Neural progenitor cell (in vitro differentiated cells): ENCODE measurements at regions not wholly inside any gene's neighbourhood (a gene's known extent, or its start where the extent isn't known, plus 50 kb on each side); places are given as distances from the start of the nearest gene placed in this dataset.

Experiments
- DNase-seq: peaks from one replicate; pipeline ENCODE4 v3.0.0-alpha.2; 2016; ENCODE audit warnings: low spot score
- H2AFZ ChIP-seq: fragments of 200-600 bp; sonication (generic); replicated peaks from 2 replicates; pipeline ENCODE4 v1.6.1; 2016; ENCODE audit warnings: antibody characterized with exemption
- H3F3A ChIP-seq: fragments of 200-600 bp; sonication (generic); 2 replicates; pipeline ENCODE4 v1.6.1; 2016; ENCODE audit warnings: antibody characterized with exemption, low read depth
- H3K27ac ChIP-seq: fragments of 200-600 bp; sonication (generic); 2 replicates; pipeline ENCODE4 v1.5.1; 2016; ENCODE audit warnings: mild to moderate bottlenecking
- H3K27me3 ChIP-seq: fragments of 200-600 bp; sonication (generic); 2 replicates; pipeline ENCODE4 v1.6.1; 2016; ENCODE audit warnings: mild to moderate bottlenecking, moderate library complexity
- H3K36me3 ChIP-seq: fragments of 200-600 bp; sonication (generic); 2 replicates; pipeline ENCODE4 v1.5.1; 2016
- H3K4me1 ChIP-seq: fragments of 200-600 bp; sonication (generic); 2 replicates; pipeline ENCODE4 v1.6.1; 2016; ENCODE audit warnings: mixed run types
- H3K4me2 ChIP-seq: fragments of 200-600 bp; sonication (generic); 2 replicates; pipeline ENCODE4 v1.6.1; 2016
- H3K4me3 ChIP-seq: fragments of 200-600 bp; sonication (generic); 2 replicates; pipeline ENCODE4 v1.5.1; 2016
- H3K79me2 ChIP-seq: fragments of 200-600 bp; sonication (generic); 2 replicates; pipeline ENCODE4 v1.6.1; 2016; ENCODE audit warnings: low read depth
- H3K9ac ChIP-seq: fragments of 200-600 bp; sonication (generic); 2 replicates; pipeline ENCODE4 v1.6.1; 2016
- H3K9me3 ChIP-seq: fragments of 200-600 bp; sonication (generic); 2 replicates; pipeline ENCODE4 v1.5.1; 2016; ENCODE audit warnings: low read depth
- H4K20me1 ChIP-seq: fragments of 200-600 bp; sonication (generic); 2 replicates; pipeline ENCODE4 v1.6.1; 2016; ENCODE audit warnings: low read depth
- H3K27ac Mint-ChIP-seq: 3 replicates; pipeline ENCODE4 v1.8.0; 2021; ENCODE audit warnings: mixed read lengths
- H3K27me3 Mint-ChIP-seq: 2 replicates; pipeline ENCODE4 v1.8.0; 2022; ENCODE audit warnings: low read depth, mild to moderate bottlenecking, inconsistent platforms, moderate library complexity, mixed read lengths; ENCODE audit not compliant: insufficient read depth
- H3K36me3 Mint-ChIP-seq: 3 replicates; pipeline ENCODE4 v1.8.0; 2021; ENCODE audit warnings: mixed read lengths
- H3K4me1 Mint-ChIP-seq: 3 replicates; pipeline ENCODE4 v1.8.0; 2021; ENCODE audit warnings: mixed read lengths
- H3K4me3 Mint-ChIP-seq: 3 replicates; pipeline ENCODE4 v1.8.0; 2021; ENCODE audit warnings: mild to moderate bottlenecking, moderate library complexity, mixed read lengths
- H3K9me3 Mint-ChIP-seq: 3 replicates; pipeline ENCODE4 v1.8.0; 2020; ENCODE audit warnings: mixed read lengths
- EZH2 ChIP-seq: fragments of 200-600 bp; sonication (generic); IDR thresholded peaks from 2 replicates; pipeline ENCODE4 v1.6.1; 2017; ENCODE audit warnings: antibody characterized with exemption, mild to moderate bottlenecking, moderate library complexity
- EZH2phosphoT487 ChIP-seq: fragments of 200-600 bp; sonication (generic); IDR thresholded peaks from 2 replicates; pipeline ENCODE4 v1.6.1; 2017; ENCODE audit warnings: antibody characterized with exemption
- TF ChIP-seq, protein P1 (sequence below): fragments of 200-600 bp; sonication (generic); IDR thresholded peaks from 2 replicates; pipeline ENCODE4 v1.5.1; 2017; ENCODE audit warnings: antibody characterized with exemption, mild to moderate bottlenecking

DNA sequence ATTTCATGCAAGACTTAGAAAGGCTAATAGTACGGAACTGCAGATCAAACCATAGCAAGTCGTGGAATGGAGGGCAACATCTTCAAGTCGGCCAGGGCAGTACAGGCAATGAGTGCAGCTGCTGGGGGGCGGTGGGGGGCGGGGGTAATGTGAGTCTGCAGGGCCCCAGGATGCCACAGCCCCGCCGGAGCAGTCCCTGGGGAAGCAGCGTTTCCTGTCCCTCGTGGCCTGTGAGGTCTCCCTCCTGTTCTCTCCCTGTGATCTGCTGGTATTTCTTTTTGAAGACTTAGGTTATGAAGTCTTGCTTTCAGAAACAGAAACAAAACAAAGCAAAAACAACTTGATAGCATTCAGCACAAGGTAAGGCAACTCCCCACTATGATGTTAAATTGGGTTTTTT is 351.9 kb downstream of the FOXA2 start:
- H3K9me3 ChIP-seq: no peaks in the 10 kb centered on the region
- no peaks in the 10 kb centered on the region for H3K4me1 ChIP-seq
- H3K4me3 Mint-ChIP-seq: no peak overlapping the region
- no peak overlapping the region for H3K4me2 ChIP-seq
- no peak for DNase-seq
- H3F3A ChIP-seq: no peaks in the 10 kb centered on the region
- no peaks in the 10 kb centered on the region for H3K79me2 ChIP-seq
- H4K20me1 ChIP-seq: no peaks in the 10 kb centered on the region
- TF ChIP-seq EZH2phosphoT487: no peak
- TF ChIP-seq, protein P1, sequence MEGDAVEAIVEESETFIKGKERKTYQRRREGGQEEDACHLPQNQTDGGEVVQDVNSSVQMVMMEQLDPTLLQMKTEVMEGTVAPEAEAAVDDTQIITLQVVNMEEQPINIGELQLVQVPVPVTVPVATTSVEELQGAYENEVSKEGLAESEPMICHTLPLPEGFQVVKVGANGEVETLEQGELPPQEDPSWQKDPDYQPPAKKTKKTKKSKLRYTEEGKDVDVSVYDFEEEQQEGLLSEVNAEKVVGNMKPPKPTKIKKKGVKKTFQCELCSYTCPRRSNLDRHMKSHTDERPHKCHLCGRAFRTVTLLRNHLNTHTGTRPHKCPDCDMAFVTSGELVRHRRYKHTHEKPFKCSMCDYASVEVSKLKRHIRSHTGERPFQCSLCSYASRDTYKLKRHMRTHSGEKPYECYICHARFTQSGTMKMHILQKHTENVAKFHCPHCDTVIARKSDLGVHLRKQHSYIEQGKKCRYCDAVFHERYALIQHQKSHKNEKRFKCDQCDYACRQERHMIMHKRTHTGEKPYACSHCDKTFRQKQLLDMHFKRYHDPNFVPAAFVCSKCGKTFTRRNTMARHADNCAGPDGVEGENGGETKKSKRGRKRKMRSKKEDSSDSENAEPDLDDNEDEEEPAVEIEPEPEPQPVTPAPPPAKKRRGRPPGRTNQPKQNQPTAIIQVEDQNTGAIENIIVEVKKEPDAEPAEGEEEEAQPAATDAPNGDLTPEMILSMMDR: no peak
- no peak for TF ChIP-seq EZH2
- H3K36me3 Mint-ChIP-seq: no peaks in the 10 kb centered on the region
- no peaks in the 10 kb centered on the region for H3K9me3 Mint-ChIP-seq
- no peaks in the 10 kb centered on the region for H3K27me3 ChIP-seq
- H3K9ac ChIP-seq: no peak overlapping the region
- no peak overlapping the region for H3K27ac Mint-ChIP-seq
- H3K36me3 ChIP-seq: no peaks in the 10 kb centered on the region
- H3K4me3 ChIP-seq: no peak overlapping the region
- no peak overlapping the region for H2AFZ ChIP-seq
- peaks cover 4% of the 10 kb centered on the region for H3K27me3 Mint-ChIP-seq
- H3K27ac ChIP-seq: no peak overlapping the region
- peaks cover 3% of the 10 kb centered on the region for H3K4me1 Mint-ChIP-seq

DNA sequence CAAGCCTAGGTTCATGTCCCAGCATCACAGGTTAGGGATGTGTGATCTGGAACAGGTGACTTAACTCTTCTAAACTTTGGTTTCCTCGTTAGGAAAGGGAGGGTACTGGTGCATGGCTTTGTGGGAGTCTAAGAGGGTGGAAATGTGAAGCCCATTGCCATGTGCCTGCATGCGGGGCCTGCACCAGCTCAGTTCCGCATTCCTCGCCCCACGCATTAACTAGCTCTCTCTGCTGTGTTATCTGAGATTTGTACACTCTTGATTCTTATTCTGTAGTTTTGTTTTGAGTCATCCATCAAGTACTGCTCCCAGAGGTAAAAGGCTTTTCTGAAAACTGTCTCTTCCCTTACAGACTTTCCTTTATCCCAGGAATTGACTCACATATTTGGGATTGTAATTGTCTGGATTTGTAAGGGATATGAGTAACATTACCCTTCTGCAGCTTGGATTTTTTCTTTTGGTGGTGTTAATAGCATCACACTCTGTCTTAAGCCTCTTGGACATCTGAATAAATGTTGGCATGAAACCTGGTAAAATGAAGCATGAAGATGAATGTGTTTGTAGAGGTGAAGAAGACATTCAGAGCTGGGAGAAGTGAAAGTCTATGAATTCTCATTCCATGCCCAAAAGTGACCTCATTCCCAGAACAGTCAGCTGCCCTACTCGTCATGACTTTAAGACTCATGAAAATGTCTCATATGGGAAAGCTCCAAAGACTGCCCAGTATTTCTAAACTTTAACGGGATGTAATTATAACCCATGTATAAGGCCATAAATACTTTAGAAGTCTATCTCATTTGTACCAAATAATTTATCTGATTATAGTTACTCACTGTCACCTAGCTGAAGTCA is 357.3 kb downstream of the FOXA2 start:
- Histone ChIP-seq H2AFZ (no peak overlapping the region), H3K27me3 (no peaks in the 10 kb centered on the region), H3K4me3 (no peak overlapping the region), H4K20me1 (no peaks in the 10 kb centered on the region), H3K9ac (no peak overlapping the region), H3K36me3 (no peaks in the 10 kb centered on the region), H3K9me3 (no peaks in the 10 kb centered on the region), H3F3A (no peaks in the 10 kb centered on the region), H3K4me1 (no peaks in the 10 kb centered on the region), H3K79me2 (no peaks in the 10 kb centered on the region), H3K27ac (no peak overlapping the region), H3K4me2 (no peak overlapping the region)
- H3K36me3 Mint-ChIP-seq: no peaks in the 10 kb centered on the region
- no peak overlapping the region for H3K27ac Mint-ChIP-seq
- no peaks in the 10 kb centered on the region for H3K4me1 Mint-ChIP-seq
- TF ChIP-seq EZH2: no peak
- TF ChIP-seq EZH2phosphoT487: no peak
- TF ChIP-seq, protein P1: no peak
- no peaks in the 10 kb centered on the region for H3K9me3 Mint-ChIP-seq
- DNase-seq: no peak
- no peak overlapping the region for H3K4me3 Mint-ChIP-seq
- H3K27me3 Mint-ChIP-seq: peaks cover 4% of the 10 kb centered on the region

DNA sequence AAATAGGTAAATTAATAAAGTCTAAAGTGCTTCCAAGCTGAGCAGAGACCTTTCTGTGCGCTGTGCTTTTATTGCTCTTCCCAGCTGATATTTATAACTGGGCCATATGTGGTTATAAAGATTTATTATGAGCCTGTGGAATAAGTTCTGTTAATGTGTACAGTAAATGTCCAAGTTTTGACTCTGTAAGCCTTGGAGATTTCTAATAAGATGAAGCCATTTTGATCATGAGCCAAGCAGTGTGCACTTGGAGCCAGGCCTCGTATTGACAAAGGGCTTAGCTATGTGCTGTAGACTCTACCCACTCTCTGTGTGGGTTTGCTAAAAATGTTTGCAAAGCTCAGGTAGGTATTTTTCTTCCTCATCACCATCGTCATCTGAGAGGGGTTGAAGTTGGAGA is 361.1 kb downstream of the FOXA2 start:
- TF ChIP-seq, protein P1: no peak
- TF ChIP-seq EZH2 (no peak), EZH2phosphoT487 (no peak)
- Histone ChIP-seq H3K27ac (no peak overlapping the region), H3K79me2 (no peaks in the 10 kb centered on the region), H3K27me3 (no peaks in the 10 kb centered on the region), H2AFZ (no peak overlapping the region), H3K36me3 (no peaks in the 10 kb centered on the region), H3F3A (no peaks in the 10 kb centered on the region), H3K9ac (no peak overlapping the region), H3K4me1 (no peaks in the 10 kb centered on the region), H3K9me3 (no peaks in the 10 kb centered on the region), H4K20me1 (no peaks in the 10 kb centered on the region), H3K4me2 (no peak overlapping the region), H3K4me3 (no peak overlapping the region)
- Mint-ChIP-seq H3K4me1 (no peaks in the 10 kb centered on the region), H3K27ac (no peak overlapping the region), H3K4me3 (no peak overlapping the region), H3K9me3 (no peaks in the 10 kb centered on the region), H3K36me3 (no peaks in the 10 kb centered on the region), H3K27me3 (peaks cover 2% of the 10 kb centered on the region)
- DNase-seq: no peak
